ENCODE measurements at regions not wholly inside any gene's neighbourhood (a gene's known extent, or its start where the extent isn't known, plus 50 kb on each side); places are given as distances from the start of the nearest gene placed in this dataset.

GRCh38 chr1:199312626-199313025, 673.8 kb downstream of the PTPRC start:
- H3K4me3 ChIP-seq (ENCODE audit: low read depth, low read length): no peak overlapping the region
- DNase-seq (ENCODE audit: low read depth): no peak

- H3K4me3 ChIP-seq (ENCODE audit: low read depth, low read length): no peak overlapping the region
- DNase-seq (ENCODE audit: low read depth): no peak
These were observed 674.6 kb downstream of the PTPRC start for GRCh38 chr1:199313444-199313843.

GRCh38 chr1:199319341-199319740, 680.5 kb downstream of the PTPRC start:
- no peak overlapping the region for H3K4me3 ChIP-seq (ENCODE audit: low read depth, low read length)
- DNase-seq (ENCODE audit: low read depth): no peak

- H3K4me3 ChIP-seq (ENCODE audit: low read depth, low read length): no peak overlapping the region
- no peak for DNase-seq (ENCODE audit: low read depth)
These were observed 683.4 kb downstream of the PTPRC start for GRCh38 chr1:199322278-199322677.

GRCh38 chr1:199333180-199333579, 694.3 kb upstream of the NR5A2 start:
- H3K4me3 ChIP-seq (ENCODE audit: low read depth, low read length): no peak overlapping the region
- no peak for DNase-seq (ENCODE audit: low read depth)

- DNase-seq (ENCODE audit: low read depth): no peak
- H3K4me3 ChIP-seq (ENCODE audit: low read depth, low read length): no peak overlapping the region
These were observed 692.0 kb upstream of the NR5A2 start for GRCh38 chr1:199335496-199335895.

GRCh38 chr1:199336745-199337640, 690.5 kb upstream of the NR5A2 start:
- H3K4me3 ChIP-seq (ENCODE audit: low read depth, low read length): no peak overlapping the region
- DNase-seq (ENCODE audit: low read depth): no peak

GRCh38 chr1:199338760-199339159, 688.8 kb upstream of the NR5A2 start:
- no peak overlapping the region for H3K4me3 ChIP-seq (ENCODE audit: low read depth, low read length)
- DNase-seq (ENCODE audit: low read depth): no peak

GRCh38 chr1:199352351-199352750, 675.2 kb upstream of the NR5A2 start:
- DNase-seq (ENCODE audit: low read depth): no peak
- H3K4me3 ChIP-seq (ENCODE audit: low read depth, low read length): no peak overlapping the region

GRCh38 chr1:199353906-199354305, 673.6 kb upstream of the NR5A2 start:
- no peak for DNase-seq (ENCODE audit: low read depth)
- no peak overlapping the region for H3K4me3 ChIP-seq (ENCODE audit: low read depth, low read length)

GRCh38 chr1:199356561-199356960, 670.9 kb upstream of the NR5A2 start:
- no peak overlapping the region for H3K4me3 ChIP-seq (ENCODE audit: low read depth, low read length)
- no peak for DNase-seq (ENCODE audit: low read depth)

GRCh38 chr1:199357599-199357998, 669.9 kb upstream of the NR5A2 start:
- no peak overlapping the region for H3K4me3 ChIP-seq (ENCODE audit: low read depth, low read length)
- DNase-seq (ENCODE audit: low read depth): no peak

GRCh38 chr1:199362996-199363395, 664.5 kb upstream of the NR5A2 start:
- DNase-seq (ENCODE audit: low read depth): no peak
- no peak overlapping the region for H3K4me3 ChIP-seq (ENCODE audit: low read depth, low read length)

GRCh38 chr1:199373139-199373538, 654.4 kb upstream of the NR5A2 start:
- H3K4me3 ChIP-seq (ENCODE audit: low read depth, low read length): no peak overlapping the region
- DNase-seq (ENCODE audit: low read depth): no peak

GRCh38 chr1:199377211-199377610, 650.3 kb upstream of the NR5A2 start:
- no peak overlapping the region for H3K4me3 ChIP-seq (ENCODE audit: low read depth, low read length)
- DNase-seq (ENCODE audit: low read depth): no peak

GRCh38 chr1:199383793-199384192, 643.7 kb upstream of the NR5A2 start:
- no peak overlapping the region for H3K4me3 ChIP-seq (ENCODE audit: low read depth, low read length)
- DNase-seq (ENCODE audit: low read depth): no peak

- no peak overlapping the region for H3K4me3 ChIP-seq (ENCODE audit: low read depth, low read length)
- DNase-seq (ENCODE audit: low read depth): no peak
These were observed 632.7 kb upstream of the NR5A2 start for GRCh38 chr1:199394856-199395255.

- H3K4me3 ChIP-seq (ENCODE audit: low read depth, low read length): no peak overlapping the region
- no peak for DNase-seq (ENCODE audit: low read depth)
These were observed 631.1 kb upstream of the NR5A2 start for GRCh38 chr1:199396456-199396855.

GRCh38 chr1:199399996-199400724, 627.4 kb upstream of the NR5A2 start:
- no peak for DNase-seq (ENCODE audit: low read depth)

GRCh38 chr1:199403531-199404116, 623.9 kb upstream of the NR5A2 start:
- no peak overlapping the region for H3K4me3 ChIP-seq (ENCODE audit: low read depth, low read length)
- peak; percentile 48 for DNase-seq (ENCODE audit: low read depth)

More at GRCh38 chr1:199399996-199400724, 627.4 kb upstream of the NR5A2 start:
- no peak overlapping the region for H3K4me3 ChIP-seq (ENCODE audit: low read depth, low read length)
